ENCODE measurements at regions not wholly inside any gene's neighbourhood (a gene's known extent, or its start where the extent isn't known, plus 50 kb on each side); places are given as distances from the start of the nearest gene placed in this dataset.

DNA sequence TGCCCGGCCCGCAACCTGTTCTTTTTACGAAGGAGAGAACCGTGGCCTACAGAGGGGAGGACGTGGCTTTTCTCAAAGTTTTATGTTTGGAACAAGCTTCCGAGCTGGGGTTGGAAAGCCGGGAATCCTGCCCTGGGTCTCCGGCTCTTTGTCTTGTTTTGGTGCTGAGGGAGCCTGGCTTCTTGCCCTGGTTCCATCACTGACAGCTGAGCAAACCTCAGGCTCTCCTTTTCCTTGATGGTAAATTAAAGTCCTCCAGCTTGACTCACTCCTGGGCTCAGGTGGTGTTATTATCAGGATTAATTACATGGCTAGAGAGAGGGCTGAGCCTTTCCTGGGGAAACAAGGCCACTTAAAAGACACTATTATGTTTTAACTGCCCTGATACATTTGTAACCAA lies 289.5 kb upstream of the RGMA start:
- no peak for TF ChIP-seq EZH2phosphoT487 (IDR thresholded peaks at IDR 0.05; ENCODE audit: borderline replicate concordance)
- TF ChIP-seq, protein P1, sequence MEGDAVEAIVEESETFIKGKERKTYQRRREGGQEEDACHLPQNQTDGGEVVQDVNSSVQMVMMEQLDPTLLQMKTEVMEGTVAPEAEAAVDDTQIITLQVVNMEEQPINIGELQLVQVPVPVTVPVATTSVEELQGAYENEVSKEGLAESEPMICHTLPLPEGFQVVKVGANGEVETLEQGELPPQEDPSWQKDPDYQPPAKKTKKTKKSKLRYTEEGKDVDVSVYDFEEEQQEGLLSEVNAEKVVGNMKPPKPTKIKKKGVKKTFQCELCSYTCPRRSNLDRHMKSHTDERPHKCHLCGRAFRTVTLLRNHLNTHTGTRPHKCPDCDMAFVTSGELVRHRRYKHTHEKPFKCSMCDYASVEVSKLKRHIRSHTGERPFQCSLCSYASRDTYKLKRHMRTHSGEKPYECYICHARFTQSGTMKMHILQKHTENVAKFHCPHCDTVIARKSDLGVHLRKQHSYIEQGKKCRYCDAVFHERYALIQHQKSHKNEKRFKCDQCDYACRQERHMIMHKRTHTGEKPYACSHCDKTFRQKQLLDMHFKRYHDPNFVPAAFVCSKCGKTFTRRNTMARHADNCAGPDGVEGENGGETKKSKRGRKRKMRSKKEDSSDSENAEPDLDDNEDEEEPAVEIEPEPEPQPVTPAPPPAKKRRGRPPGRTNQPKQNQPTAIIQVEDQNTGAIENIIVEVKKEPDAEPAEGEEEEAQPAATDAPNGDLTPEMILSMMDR (IDR thresholded peaks at IDR 0.05 in 2 of 3, conservative IDR thresholded peaks at IDR 0.05 in 1 of 3; ENCODE audit: borderline replicate concordance in 1 of 3, insufficient read depth in 1 of 3, low read depth in 2 of 3, low read length in 2 of 3) = no peak
- no peak for TF ChIP-seq YY1 (IDR thresholded peaks at IDR 0.05; ENCODE audit: extremely low read depth, insufficient replicate concordance, low read depth, low read length)
- no peak for TF ChIP-seq POLR2A (IDR thresholded peaks at IDR 0.05; ENCODE audit: borderline replicate concordance, extremely low read depth, insufficient read depth, insufficient read length)
- no peak for TF ChIP-seq POLR2AphosphoS5 (IDR thresholded peaks at IDR 0.05; ENCODE audit: low read depth, low read length)
- TF ChIP-seq CEBPB (IDR thresholded peaks at IDR 0.05; ENCODE audit: low read depth) = no peak
- no peak for TF ChIP-seq SP1 (IDR thresholded peaks at IDR 0.05; ENCODE audit: low read depth)
- no peak for TF ChIP-seq EZH2 (IDR thresholded peaks at IDR 0.05)
- TF ChIP-seq JUND (IDR thresholded peaks at IDR 0.05) = no peak
- TF ChIP-seq SRF (IDR thresholded peaks at IDR 0.05; ENCODE audit: low read depth) = no peak
- TF ChIP-seq, protein P2, sequence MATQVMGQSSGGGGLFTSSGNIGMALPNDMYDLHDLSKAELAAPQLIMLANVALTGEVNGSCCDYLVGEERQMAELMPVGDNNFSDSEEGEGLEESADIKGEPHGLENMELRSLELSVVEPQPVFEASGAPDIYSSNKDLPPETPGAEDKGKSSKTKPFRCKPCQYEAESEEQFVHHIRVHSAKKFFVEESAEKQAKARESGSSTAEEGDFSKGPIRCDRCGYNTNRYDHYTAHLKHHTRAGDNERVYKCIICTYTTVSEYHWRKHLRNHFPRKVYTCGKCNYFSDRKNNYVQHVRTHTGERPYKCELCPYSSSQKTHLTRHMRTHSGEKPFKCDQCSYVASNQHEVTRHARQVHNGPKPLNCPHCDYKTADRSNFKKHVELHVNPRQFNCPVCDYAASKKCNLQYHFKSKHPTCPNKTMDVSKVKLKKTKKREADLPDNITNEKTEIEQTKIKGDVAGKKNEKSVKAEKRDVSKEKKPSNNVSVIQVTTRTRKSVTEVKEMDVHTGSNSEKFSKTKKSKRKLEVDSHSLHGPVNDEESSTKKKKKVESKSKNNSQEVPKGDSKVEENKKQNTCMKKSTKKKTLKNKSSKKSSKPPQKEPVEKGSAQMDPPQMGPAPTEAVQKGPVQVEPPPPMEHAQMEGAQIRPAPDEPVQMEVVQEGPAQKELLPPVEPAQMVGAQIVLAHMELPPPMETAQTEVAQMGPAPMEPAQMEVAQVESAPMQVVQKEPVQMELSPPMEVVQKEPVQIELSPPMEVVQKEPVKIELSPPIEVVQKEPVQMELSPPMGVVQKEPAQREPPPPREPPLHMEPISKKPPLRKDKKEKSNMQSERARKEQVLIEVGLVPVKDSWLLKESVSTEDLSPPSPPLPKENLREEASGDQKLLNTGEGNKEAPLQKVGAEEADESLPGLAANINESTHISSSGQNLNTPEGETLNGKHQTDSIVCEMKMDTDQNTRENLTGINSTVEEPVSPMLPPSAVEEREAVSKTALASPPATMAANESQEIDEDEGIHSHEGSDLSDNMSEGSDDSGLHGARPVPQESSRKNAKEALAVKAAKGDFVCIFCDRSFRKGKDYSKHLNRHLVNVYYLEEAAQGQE (IDR thresholded peaks at IDR 0.05; ENCODE audit: low read depth) = no peak
- TF ChIP-seq, protein P3, sequence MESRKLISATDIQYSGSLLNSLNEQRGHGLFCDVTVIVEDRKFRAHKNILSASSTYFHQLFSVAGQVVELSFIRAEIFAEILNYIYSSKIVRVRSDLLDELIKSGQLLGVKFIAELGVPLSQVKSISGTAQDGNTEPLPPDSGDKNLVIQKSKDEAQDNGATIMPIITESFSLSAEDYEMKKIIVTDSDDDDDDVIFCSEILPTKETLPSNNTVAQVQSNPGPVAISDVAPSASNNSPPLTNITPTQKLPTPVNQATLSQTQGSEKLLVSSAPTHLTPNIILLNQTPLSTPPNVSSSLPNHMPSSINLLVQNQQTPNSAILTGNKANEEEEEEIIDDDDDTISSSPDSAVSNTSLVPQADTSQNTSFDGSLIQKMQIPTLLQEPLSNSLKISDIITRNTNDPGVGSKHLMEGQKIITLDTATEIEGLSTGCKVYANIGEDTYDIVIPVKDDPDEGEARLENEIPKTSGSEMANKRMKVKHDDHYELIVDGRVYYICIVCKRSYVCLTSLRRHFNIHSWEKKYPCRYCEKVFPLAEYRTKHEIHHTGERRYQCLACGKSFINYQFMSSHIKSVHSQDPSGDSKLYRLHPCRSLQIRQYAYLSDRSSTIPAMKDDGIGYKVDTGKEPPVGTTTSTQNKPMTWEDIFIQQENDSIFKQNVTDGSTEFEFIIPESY (IDR thresholded peaks at IDR 0.05; ENCODE audit: extremely low read depth, insufficient replicate concordance, low read length) = no peak
